Esophagus squamous epithelium (tissue), 4 donors: ENCODE measurements at regions not wholly inside any gene's neighbourhood (a gene's known extent, or its start where the extent isn't known, plus 50 kb on each side); places are given as distances from the start of the nearest gene placed in this dataset.

Experiments
- CTCF ChIP-seq, 6 experiments: fragments of 450-650 bp in 4 of 6; fragments of 200-600 bp in 2 of 6; sonication (generic) in 2 of 6; IDR thresholded peaks; one replicate each; pipeline ENCODE4 v1.5.1; 2016 to 2019; ENCODE audit warnings: antibody characterized with exemption in 6 of 6, mild to moderate bottlenecking in 4 of 6, moderate library complexity in 4 of 6
- POLR2A ChIP-seq, 4 donors: fragments of 450-650 bp; IDR thresholded peaks; one replicate each; pipeline ENCODE4 v1.6.1; 2017; ENCODE audit warnings: antibody characterized with exemption in 4 of 4, mild to moderate bottlenecking in 4 of 4, moderate library complexity in 3 of 4

GRCh38 chr4:100017637-100018310 is 67.7 kb upstream of the H2AZ1 start:
- no peak for TF ChIP-seq POLR2A (IDR thresholded peaks at IDR 0.05)
- TF ChIP-seq CTCF (IDR thresholded peaks at IDR 0.05) = no peak
